SK-N-SH (cell line): ENCODE measurements at regions not wholly inside any gene's neighbourhood (a gene's known extent, or its start where the extent isn't known, plus 50 kb on each side); places are given as distances from the start of the nearest gene placed in this dataset.

Experiments
- CTCF ChIA-PET: fragments of 300-600, 350-600 bp; formaldehyde crosslinking; extraction: SDS; loops from one replicate; lab custom pipeline; 2021; lab: Yijun Ruan, JAX
- POLR2A ChIA-PET: fragments of 350-600 bp; sonication (Branson Sonifier 250); formaldehyde crosslinking; extraction: SDS; loops from one replicate; lab custom pipeline; 2020; ENCODE audit warnings: antibody characterized with exemption, inconsistent platforms; lab: Yijun Ruan, JAX
- DNase-seq: peaks from one replicate; pipeline ENCODE4 v3.0.0; 2012
- H2AFZ ChIP-seq: fragments of 200-600 bp; sonication (generic); 2 replicates; pipeline ENCODE4 v1.8.1; 2016; ENCODE audit warnings: antibody characterized with exemption, mild to moderate bottlenecking, low read depth
- H3F3A ChIP-seq: fragments of 200-600 bp; sonication (generic); replicated peaks from 2 replicates; pipeline ENCODE3; 2016; ENCODE audit warnings: antibody characterized with exemption, mild to moderate bottlenecking; ENCODE audit not compliant: insufficient read depth
- H3K27ac ChIP-seq, 2 experiments: fragments of 200-500 bp in 1 of 2; fragments of 200-600 bp in 1 of 2; sonication (Bioruptor generic) in 1 of 2; sonication (generic), shearing (Covaris generic) in 1 of 2; 2 replicates each; pipeline versions ENCODE4 v1.5.1 to v1.6.1; 2014 to 2016; ENCODE audit warnings: low read depth in 2 of 2, inconsistent platforms in 1 of 2, low read length in 1 of 2, mild to moderate bottlenecking in 1 of 2, mixed read lengths in 1 of 2
- H3K27me3 ChIP-seq: fragments of 200-600 bp; sonication (generic), shearing (Covaris generic); 2 replicates; pipeline ENCODE4 v1.6.1; 2016; ENCODE audit warnings: mixed run types; ENCODE audit not compliant: insufficient read depth
- H3K36me3 ChIP-seq, 2 experiments: fragments of 200-500 bp in 1 of 2; fragments of 200-600 bp in 1 of 2; sonication (Bioruptor generic) in 1 of 2; sonication (generic) in 1 of 2; replicated peaks in 1 of 2; 2 replicates each; pipeline versions ENCODE3 to v1.5.1; 2014 to 2016; ENCODE audit warnings: low read length in 1 of 2, mild to moderate bottlenecking in 1 of 2; ENCODE audit not compliant: insufficient read depth in 2 of 2, control insufficient read depth in 1 of 2
- H3K4me1 ChIP-seq, 2 experiments: fragments of 200-500 bp in 1 of 2; fragments of 200-600 bp in 1 of 2; sonication (Bioruptor generic) in 1 of 2; sonication (generic), shearing (Covaris generic) in 1 of 2; 2 replicates each; pipeline versions ENCODE4 v1.5.1 to v1.6.1; 2014 to 2016; ENCODE audit warnings: low read depth in 1 of 2, low read length in 1 of 2, mixed run types in 1 of 2; ENCODE audit not compliant: insufficient read depth in 2 of 2, control insufficient read depth in 1 of 2
- H3K4me2 ChIP-seq: fragments of 200-600 bp; sonication (generic), shearing (Covaris generic); 2 replicates; pipeline ENCODE4 v1.6.1; 2017; ENCODE audit warnings: mixed run types
- H3K4me3 ChIP-seq, 2 experiments: fragments of 200-500 bp in 1 of 2; fragments of 200-600 bp in 1 of 2; sonication (Bioruptor generic) in 1 of 2; sonication (generic), shearing (Covaris generic) in 1 of 2; 2 replicates each; pipeline versions ENCODE4 v1.5.1 to v1.8.1; 2014 to 2016; ENCODE audit warnings: low read depth in 2 of 2, inconsistent platforms in 1 of 2, low read length in 1 of 2, mild to moderate bottlenecking in 1 of 2, mixed read lengths in 1 of 2, moderate library complexity in 1 of 2
- H3K79me2 ChIP-seq: fragments of 200-600 bp; sonication (generic); 2 replicates; pipeline ENCODE4 v1.8.1; 2017; ENCODE audit warnings: mild to moderate bottlenecking; ENCODE audit not compliant: insufficient read depth
- H3K9ac ChIP-seq: fragments of 200-600 bp; sonication (generic); 2 replicates; pipeline ENCODE4 v1.6.1; 2017; ENCODE audit warnings: mixed run types
- H3K9me2 ChIP-seq: fragments of 200-600 bp; sonication (generic); 2 replicates; pipeline ENCODE4 v1.6.1; 2017; ENCODE audit warnings: mixed run types
- H3K9me3 ChIP-seq: fragments of 200-600 bp; sonication (generic); 2 replicates; pipeline ENCODE4 v1.6.1; 2017; ENCODE audit warnings: mixed run types, mild to moderate bottlenecking, moderate library complexity
- H4K20me1 ChIP-seq: fragments of 200-600 bp; sonication (generic); 2 replicates; pipeline ENCODE4 v1.6.1; 2017; ENCODE audit warnings: mild to moderate bottlenecking, mixed run types; ENCODE audit not compliant: insufficient read depth
- ELF1 ChIP-seq: IDR thresholded peaks from 2 replicates; pipeline ENCODE4 v1.4.0; 2012
- EZH2phosphoT487 ChIP-seq: fragments of 200-600 bp; sonication (generic); IDR thresholded peaks from 2 replicates; pipeline ENCODE4 v1.6.1; 2017; ENCODE audit warnings: low read depth, mixed run types, mild to moderate bottlenecking, antibody characterized with exemption, moderate library complexity, borderline replicate concordance
- FOSL2 ChIP-seq: IDR thresholded peaks from 2 replicates; pipeline ENCODE4 v1.4.0; 2012; ENCODE audit warnings: low read depth, mild to moderate bottlenecking, moderate library complexity, borderline replicate concordance
- FOXJ3 ChIP-seq: sonication (generic); formaldehyde crosslinking; IDR thresholded peaks from 2 replicates; pipeline ENCODE4 v1.5.1; 2020; ENCODE audit warnings: mild to moderate bottlenecking, missing genetic modification reagents
- MEF2A ChIP-seq: IDR thresholded peaks from 2 replicates; pipeline ENCODE4 v1.4.0; 2012; ENCODE audit warnings: low read depth, borderline replicate concordance
- NRF1 ChIP-seq: IDR thresholded peaks from 2 replicates; pipeline ENCODE4 v1.6.1; 2012; ENCODE audit warnings: low read depth, mild to moderate bottlenecking, low read length
- RAD21 ChIP-seq: IDR thresholded peaks from 2 replicates; pipeline ENCODE4 v1.6.1; 2012; ENCODE audit warnings: mild to moderate bottlenecking, low read length
- RCOR1 ChIP-seq: fragments of 150-350 bp; IDR thresholded peaks from 2 replicates; pipeline ENCODE4 v1.6.1; 2017; ENCODE audit warnings: antibody characterized with exemption, low read length
- REST ChIP-seq: IDR thresholded peaks from 2 replicates; pipeline ENCODE4 v1.6.1; 2012; ENCODE audit warnings: mild to moderate bottlenecking, low read depth, low read length, moderate library complexity
- RFX5 ChIP-seq: IDR thresholded peaks from 2 replicates; pipeline ENCODE4 v1.6.1; 2012; ENCODE audit warnings: mild to moderate bottlenecking, improper control_type of control experiment, low read length
- TAF1 ChIP-seq: IDR thresholded peaks from 2 replicates; pipeline ENCODE4 v1.6.1; 2012; ENCODE audit warnings: low read depth, mild to moderate bottlenecking, low read length, moderate library complexity, borderline replicate concordance
- WGBS: methylation state at CpG from one replicate; pipeline ENCODE4 v1.1.6; 2017; ENCODE audit warnings: low lambda C conversion rate; 5-methylcytosine and 5-hydroxymethylcytosine counted together

GRCh38 chr12:83759906-83760305 lies 1073.2 kb downstream of the TMTC2 start:
- Histone ChIP-seq H3K4me1 (no peaks in the 10 kb centered on the region), H3K36me3 (no peaks in the 10 kb centered on the region), H2AFZ (no peak overlapping the region), H4K20me1 (no peaks in the 10 kb centered on the region), H3K9me3 (no peaks in the 10 kb centered on the region), H3K9me2 (no peaks in the 10 kb centered on the region; the same call in 1 of the 2 replicates), H3K79me2 (no peaks in the 10 kb centered on the region), H3K27me3 (no peaks in the 10 kb centered on the region), H3K4me3 (no peak overlapping the region), H3K4me2 (no peak overlapping the region), H3K9ac (no peak overlapping the region), H3F3A (no peaks in the 10 kb centered on the region)
- ChIA-PET CTCF (no interaction called here), POLR2A (no interaction called here)
- DNase-seq: no peak
- 68% methylated on average over 2 of the region's 2 CpGs for WGBS
- no peak for TF ChIP-seq ELF1
- TF ChIP-seq, all 33 proteins: peak for 0
- no peak overlapping the region for H3K27ac ChIP-seq

GRCh38 chr12:83758888-83759631 lies 1072.4 kb downstream of the TMTC2 start:
- CTCF ChIA-PET: no interaction called here
- no peaks in the 10 kb centered on the region for H3K27me3 ChIP-seq
- no peak overlapping the region for H3K4me2 ChIP-seq
- H3K4me1 ChIP-seq: no peaks in the 10 kb centered on the region
- no peaks in the 10 kb centered on the region for H4K20me1 ChIP-seq
- H3K79me2 ChIP-seq: no peaks in the 10 kb centered on the region
- TF ChIP-seq NRF1 (no peak), TAF1 (no peak), RAD21 (no peak), MEF2A (no peak), FOXJ3 (CRISPR knock-in tag) (no peak), ELF1 (no peak), REST (no peak), RCOR1 (no peak), RFX5 (no peak), EZH2phosphoT487 (no peak), FOSL2 (no peak)
- no peak for DNase-seq
- no peaks in the 10 kb centered on the region; the same call in 1 of the 2 replicates for H3K9me2 ChIP-seq
- no peaks in the 10 kb centered on the region for H3K36me3 ChIP-seq
- no peak overlapping the region for H3K9ac ChIP-seq
- H3K27ac ChIP-seq: no peak overlapping the region
- H3F3A ChIP-seq: no peaks in the 10 kb centered on the region
- 69% methylated on average over 5 of the region's 5 CpGs for WGBS
- POLR2A ChIA-PET: no interaction called here
- no peaks in the 10 kb centered on the region for H3K9me3 ChIP-seq
- H3K4me3 ChIP-seq: no peak overlapping the region
- H2AFZ ChIP-seq: no peak overlapping the region
